CD4-positive, alpha-beta T cell treated with Interferon alpha-2 for 1 hour (primary cell): ENCODE measurements at regions not wholly inside any gene's neighbourhood (a gene's known extent, or its start where the extent isn't known, plus 50 kb on each side); places are given as distances from the start of the nearest gene placed in this dataset.

Source experiments
- DNase-seq, 2 donors: peaks; one replicate each; pipeline ENCODE4 v3.0.0-alpha.2; 2020 to 2022

DNA sequence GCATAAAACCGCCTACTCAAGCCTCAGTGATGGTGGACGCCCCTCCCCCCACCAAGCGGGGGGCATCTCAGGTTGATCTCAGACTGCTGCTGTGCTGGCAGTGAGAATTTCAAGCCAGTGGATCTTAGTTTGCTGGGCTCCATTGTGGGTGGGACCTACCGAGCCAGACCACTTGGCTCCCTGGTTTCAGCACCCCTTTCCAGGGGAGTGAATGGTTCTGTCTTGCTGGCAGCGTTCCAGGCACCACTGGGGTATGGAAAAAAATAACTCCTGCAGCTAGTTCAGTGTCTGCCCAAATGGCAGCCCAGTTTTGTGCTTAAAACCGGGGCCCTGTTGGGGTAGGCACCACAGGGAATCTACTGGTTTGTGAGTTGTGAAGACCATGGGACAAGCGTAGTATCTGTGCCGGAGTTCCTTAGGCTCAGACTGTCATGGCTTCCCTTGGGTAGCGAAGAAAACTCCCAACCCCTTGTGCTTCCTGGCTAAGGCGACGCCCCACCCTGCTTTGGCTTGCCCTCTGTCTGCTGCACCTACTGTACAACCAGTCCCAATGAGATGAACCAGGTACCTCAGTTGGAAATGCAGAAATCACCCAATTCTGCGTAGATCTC, 1334.5 kb upstream of the ADGRB3 start:
- no peak for DNase-seq

DNA sequence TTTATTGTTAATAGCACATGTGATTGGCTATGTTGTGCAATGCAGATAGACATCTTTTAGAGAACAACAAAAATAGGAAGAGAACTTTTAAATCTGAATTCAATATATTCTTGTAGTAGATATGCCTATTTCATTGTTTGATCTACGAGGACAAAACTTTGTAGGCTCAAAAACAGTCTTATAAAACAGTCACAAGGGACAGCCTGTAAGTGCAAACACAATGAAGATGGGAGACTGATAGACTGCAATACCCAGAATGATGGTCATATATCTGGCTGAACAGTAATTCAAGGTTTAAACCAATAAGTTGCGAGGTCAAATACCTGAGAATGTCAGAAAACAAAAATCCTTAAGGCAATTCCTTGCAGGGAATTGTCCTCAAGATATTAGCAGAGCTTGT, 1342.9 kb upstream of the ADGRB3 start:
- DNase-seq: no peak

DNA sequence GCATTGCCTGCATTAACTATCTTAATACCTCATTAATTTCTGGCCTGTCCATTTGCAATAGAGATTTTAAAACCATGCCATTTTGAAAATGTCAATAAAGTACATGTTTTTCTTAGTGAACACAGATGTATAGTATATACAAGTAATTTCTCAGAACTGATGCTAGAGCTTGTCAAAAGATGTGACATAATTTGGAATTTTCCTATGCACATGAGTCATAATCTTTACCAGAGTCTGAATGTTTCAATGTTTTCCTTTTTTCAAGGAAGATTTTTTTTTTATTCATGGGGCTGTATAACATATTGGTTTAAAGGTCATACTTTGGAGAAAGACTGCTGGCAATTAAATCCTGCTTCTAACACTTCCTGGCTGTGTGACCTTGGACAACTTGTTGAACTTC, 1347.5 kb upstream of the ADGRB3 start:
- DNase-seq: no peak

DNA sequence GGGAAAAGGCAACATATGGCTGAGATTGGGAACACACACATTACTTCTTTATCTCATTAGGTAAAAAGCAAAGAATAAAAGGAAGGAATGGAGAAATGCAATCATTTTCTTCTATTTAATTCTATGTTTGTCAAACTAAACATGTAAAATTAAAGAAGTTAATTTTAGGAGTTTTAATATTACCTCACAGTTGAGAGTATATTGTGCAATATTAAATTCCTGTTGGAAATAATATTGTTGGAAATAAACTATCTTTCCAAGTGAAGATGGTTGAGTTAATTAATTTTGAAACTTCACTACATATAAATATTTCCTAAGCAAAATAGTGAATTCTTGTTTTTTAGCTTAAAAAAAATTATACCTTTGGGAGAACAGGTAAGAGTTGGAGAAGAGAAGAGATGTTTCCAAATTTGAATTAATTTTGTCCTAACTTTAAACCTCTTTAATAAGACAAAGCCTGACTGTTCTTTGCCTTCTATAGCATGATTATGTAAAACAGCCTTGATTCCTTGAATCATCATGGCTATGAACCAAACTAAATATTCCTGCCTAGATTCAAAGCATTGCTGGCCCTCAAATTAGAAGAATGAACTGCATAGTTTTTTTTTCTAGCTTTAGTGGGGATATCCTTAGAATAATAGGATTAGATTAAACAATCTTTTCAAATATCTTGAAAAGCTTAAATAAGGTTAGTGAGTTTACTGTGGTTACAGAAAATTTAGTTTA, 1349.1 kb upstream of the ADGRB3 start:
- DNase-seq: no peak

DNA sequence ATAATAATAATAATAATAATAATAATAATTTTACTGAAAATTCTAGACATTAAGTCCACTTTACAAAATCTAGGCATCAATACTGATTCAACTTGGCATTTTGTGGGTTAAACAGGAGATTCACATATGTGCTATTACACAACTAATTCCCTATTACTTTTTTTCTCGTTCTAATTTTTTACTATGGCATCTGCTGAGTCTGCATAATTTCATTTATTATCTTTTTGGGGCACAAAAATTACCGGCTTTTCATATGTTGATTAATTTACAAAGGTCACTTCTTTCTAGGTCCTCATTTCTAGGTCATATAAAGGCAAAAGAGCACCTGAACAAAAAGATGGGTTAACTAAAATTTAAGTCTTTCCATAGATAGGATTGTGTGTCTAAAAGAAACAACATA, 1357.8 kb upstream of the ADGRB3 start:
- no peak for DNase-seq

DNA sequence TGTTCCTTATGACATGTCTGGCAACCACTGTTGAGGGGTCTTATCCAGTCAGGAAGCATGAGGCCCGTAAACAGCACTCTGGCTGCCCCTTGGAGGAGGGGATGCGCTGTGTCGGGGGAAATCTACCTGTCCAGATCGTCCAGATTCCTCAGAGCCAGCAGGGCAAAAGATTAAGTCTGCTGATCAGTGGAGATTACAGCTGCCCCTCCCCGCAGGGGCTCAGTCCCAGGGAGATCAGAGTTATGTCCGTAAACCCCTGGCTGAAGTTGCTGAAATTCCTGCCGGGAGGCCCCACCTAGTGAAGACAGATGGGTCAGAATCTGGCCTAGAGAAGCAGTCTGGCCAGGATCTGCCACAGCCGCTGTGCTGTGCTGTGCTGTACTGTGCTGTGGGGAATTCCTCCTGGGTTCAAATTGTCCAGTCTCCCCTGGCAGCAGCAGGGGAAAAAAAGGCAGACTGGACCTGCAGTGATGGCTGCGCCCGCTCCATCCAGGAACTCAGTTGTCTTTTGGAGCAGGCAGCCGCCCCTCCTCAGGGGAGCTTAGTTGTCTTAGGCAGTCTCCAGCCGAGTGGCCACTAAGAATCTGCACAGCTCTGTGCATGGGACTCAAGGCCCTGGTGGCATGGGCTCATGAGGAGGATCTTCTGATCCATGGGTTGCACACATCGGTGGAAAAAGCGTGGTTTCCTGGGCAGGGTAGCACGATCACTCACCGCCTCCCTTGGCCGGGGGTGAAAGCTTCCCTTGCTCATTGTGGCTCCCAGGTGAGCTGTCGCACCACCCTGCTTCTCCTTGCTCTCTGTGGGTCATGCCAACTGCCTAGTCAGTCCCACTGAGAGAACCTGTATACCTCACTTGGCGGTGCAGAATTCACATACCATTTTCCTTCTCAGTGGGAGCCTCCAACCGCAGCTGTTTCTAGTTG, 1368.8 kb upstream of the ADGRB3 start:
- no peak for DNase-seq

DNA sequence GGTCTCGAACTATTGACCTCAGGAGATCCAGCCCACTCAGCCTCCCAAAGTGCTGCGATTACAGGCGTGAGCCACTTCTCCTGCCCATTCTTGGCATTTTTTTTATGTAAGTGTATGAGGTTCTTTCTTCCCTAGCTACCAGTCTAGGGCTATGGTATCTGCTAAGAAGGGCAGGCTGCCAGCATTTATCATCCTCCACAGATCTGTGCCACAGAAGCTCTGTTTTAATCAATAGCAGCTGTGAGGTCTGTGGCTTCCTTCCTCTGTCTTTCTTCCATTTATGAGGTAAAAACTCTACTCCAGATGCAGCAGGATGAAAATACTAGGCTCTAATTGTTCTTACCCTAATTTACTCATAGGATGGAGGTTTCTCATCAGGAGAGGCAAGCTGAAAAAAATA, 1382.4 kb upstream of the ADGRB3 start:
- no peak for DNase-seq

DNA sequence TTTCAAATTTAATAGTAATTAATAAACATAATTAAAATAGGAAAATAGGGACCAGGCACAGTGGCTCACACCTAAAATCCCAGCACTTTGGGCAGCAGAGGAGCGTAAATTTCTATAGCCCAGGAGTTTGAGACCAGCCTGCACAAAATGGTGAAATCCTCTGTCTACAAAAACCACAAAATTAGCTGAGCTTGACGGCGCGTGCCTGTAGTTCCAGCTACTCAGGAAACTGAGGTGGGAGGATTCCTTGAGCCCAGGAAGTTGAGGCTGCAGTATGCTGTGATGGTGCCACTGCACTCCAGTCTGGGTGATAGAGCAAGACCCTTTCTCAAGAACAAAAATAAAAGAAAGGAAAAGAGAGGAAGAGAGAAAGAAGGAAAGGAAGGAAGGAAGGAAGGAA, 1387.0 kb upstream of the ADGRB3 start:
- no peak for DNase-seq

DNA sequence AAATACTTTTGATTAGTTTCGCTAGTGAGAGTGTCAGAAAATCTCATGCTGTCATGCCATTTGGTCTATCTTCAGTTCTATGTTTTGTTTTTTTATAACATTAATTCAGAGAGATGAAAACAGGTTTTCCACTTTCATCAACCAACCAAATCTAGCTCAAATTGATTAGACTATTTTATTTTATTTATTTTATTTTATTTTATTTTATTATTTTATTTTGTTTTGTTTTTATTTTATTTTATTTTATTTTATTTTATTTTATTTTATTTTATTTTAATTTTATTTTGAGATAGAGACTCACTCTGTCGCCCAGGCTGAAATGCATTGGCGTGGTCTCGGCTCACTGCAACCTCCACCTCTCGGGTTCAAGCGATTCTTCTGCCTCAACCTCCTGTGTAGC, 1391.0 kb upstream of the ADGRB3 start:
- no peak for DNase-seq

DNA sequence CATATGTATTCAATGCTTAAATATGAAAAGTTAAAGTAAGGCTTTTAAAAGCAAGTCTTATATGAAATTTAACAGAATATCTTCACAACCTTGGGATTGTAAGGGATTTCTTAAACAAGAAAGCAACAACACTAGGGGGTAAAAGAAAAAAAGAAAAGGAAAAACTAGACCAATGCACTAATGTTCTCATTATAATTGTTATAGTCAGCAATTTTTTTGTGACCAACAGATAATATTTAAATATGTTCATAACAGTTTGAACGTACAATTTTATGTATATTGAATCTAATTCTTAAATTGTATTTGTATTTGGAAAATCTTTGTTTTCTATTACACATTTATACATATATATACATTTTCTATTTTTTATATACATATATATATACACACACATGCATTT, 1397.8 kb upstream of the ADGRB3 start:
- DNase-seq: no peak

DNA sequence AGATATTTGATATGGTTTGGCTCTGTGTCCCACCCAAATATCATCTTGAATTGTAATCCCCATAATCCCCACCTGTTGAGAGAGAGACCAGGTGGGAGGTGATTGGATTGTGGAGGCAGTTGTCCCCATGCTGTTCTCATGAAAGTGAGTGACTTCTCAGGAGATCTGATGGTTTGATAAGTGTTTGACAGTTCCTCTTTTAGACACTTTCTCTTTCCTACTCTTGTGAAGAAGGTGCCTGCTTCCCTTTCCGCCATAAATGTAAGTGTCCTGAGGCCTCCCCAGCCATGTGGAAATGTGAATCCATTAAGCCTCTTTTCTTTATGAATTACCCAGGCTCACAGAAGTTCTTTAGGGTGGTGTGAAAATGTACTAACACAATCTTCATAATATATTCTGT, 1404.0 kb upstream of the ADGRB3 start:
- no peak for DNase-seq

DNA sequence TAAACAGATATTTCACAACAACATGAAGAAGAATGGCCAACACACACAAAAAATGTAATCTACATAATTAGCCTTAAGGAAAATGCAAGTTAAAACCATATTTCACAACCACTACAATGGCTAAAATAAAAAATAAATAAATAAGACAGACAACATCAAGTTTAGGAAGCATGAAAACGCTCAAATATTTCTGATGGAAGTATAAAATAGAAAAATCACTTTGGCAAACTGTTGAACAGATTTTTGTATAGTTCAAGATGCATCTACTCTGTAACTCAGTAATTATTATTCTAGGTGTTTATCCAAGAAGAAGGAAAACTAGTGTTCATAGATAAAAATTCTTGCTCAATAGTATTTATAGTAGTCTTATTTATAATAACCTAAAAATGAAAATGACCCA, 1410.1 kb upstream of the ADGRB3 start:
- no peak for DNase-seq

DNA sequence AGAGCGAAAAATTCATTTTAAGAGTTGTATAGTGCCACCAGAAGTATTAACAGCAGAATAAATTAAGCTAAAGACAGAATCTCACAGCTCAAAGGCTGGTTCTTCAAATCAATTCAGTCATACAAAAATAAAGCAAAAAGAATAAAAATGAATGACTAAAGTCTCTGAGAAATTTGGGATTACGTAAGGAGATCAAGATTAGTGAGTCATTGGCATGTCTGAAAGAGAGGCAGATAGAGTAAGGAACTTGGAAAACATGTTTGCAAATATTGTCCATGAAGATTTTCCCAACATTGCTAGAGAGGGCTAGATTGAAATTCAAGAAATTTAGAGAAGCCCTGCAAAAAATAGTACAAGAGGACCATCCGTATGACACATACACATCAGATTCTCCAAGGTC, 1413.9 kb upstream of the ADGRB3 start:
- DNase-seq: no peak

DNA sequence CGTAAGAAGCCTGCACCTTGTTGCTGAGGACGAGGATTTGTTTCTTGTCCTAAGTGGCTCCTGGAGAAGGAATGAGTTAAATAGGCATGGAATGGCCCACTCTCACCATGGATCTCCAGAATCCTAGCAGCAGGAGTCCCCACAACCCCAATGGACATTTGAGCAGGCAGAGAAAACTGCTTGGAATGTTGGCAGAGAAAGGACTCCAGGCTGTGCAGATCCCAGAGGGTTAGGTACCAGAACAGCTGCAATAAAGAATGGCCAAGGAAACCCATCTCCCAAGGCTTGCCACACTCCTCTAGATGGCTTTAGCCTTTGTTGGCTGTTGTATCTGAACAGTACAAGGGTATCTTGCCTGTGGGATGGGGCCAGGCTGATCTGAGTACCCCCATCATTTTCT, 1415.7 kb upstream of the ADGRB3 start:
- no peak for DNase-seq

DNA sequence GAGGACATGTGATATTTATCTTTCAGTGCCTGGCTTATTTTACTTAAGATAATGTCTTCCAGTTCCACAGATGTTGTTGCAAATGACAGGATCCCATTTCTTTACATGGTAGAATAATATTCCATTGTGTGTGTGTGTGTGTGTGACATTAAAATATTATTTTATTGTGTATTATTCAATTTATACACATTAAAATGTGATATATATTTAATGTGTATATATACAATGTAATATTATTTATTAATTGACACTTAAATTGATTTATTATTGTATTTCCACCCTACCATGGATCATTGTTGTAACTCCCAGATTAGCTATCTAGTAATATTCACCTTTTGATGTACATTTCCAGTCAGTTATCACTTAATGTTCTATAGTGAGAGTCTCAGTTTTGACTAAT, 1422.5 kb upstream of the ADGRB3 start:
- no peak for DNase-seq

DNA sequence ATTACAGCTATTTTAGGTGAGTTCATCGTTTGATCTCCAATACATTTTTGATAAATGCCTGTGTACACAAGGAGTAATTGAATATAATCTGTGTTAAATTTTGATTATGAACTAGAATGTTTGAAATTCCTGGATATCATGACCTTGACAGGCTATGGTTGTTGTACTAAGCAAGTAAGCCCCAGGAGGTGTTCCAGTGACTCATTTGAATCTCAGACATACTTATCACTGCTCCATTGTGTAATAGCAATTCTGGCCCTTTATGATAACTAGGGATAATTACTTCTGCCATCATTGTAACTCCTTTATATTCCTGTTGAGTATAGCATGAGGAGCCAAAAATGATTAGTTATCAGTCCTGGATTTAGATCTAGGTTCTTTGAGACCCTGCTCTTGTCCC, 1424.6 kb upstream of the ADGRB3 start:
- no peak for DNase-seq

DNA sequence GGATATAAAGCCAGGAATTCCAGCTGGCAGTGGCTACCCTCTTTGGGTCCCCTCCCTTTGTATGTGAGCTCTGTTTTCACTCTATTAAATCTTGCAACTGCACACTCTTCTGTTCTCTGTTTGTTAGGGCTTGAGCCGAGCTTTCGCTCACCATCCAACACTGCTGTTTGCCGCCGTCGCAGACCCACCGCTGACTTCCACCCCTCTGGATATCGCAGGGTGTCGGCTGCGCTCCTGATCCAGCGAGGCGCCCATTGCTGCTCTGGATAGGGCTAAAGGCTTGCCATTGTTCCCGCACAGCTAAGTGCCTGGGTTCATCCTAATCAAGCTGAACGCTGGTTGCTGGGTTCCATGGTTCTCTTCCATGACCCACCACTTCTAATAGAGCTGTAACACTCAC, 1433.5 kb upstream of the ADGRB3 start:
- DNase-seq: no peak

DNA sequence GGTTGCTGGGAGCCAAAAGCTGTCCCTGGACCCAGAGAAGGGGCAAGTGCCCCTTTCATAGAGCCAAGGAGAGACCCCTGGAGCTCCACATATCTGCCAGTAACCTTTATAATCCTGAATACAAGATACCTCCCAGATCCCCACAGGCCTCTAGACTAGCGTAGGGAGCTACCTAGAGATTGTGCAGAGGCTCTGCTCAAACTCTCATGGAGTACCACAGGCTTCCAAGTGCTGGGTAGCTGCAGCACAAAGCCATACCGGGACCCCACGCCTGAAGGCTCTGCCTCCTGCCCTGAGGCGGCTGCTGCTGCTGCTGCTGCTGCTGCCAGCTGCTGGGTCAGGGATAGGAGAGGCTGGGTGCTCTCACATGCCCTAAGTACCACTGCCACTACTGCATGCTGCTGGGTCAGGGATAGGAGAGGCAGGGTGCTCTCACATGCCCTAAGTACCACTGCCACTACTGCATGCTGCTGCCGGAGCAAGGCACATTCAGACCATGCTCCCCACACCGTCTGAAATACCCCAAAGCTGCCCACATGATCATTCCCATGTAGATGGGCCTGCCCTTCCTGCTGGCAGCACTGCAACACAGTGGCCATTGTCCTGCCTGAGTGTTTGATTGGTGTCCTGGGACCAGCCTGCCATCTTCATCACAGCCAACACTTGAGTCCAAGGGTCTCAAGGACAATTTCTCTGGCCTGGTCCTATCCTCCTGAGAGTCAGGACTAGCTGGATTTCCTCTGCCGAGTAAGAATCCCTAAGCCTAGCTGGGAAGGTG, 1434.3 kb upstream of the ADGRB3 start:
- no peak for DNase-seq

DNA sequence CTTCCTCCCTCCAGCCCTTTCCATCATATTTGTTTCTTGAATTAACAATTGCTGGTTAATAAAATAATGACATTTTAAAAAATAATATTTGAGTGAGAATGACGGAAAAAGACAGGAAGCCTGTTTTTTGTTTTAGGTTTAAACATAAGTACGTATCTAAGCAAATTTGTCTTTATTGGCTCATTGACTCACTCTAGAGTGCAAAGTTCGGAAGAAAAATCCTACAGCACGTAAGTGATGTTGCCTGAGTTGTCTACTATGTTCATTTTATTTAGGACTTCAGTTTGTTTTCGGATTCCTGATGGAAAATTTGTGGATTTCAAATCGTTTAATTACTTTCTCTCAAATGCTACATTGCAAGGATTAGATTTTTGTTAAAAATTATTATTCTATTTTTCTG, 1435.7 kb upstream of the ADGRB3 start:
- no peak for DNase-seq

DNA sequence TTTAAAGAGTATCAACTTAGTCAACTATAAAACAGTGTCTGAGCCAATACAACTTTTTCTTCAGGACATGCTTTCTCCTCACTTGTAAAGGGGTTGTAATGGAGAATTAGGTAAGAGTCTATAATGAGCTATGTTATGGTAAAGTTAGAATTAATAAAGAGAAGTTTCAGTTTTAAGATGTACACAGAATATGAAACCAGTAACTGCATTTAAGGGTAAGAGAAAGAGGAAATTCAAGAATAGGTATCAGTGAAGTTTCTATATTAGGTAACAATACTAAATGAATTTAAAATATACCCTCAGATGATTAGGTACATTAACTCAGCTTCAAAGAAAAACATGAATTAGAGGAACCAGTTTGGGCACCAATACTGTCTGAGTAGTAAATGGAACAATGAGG, 1444.3 kb upstream of the ADGRB3 start:
- no peak for DNase-seq

DNA sequence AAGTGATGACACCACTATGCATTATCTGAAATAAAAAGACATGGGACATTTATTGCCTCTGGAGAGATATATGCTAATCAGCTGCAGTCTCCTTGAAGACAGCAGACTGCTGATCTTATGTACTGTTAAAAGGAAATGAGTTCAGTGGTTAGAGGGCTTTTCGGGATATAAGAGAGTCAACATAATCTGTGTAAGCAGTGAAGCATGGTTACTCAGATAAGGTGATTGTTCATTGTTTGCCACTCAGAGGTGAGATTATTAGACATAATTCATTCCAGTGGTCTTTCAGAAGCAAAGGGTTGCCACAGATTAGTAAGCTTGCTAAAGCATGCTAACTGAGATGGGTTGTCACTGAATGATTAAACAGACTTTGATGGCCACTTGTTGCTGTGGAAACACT, 1450.7 kb upstream of the ADGRB3 start:
- DNase-seq: no peak

DNA sequence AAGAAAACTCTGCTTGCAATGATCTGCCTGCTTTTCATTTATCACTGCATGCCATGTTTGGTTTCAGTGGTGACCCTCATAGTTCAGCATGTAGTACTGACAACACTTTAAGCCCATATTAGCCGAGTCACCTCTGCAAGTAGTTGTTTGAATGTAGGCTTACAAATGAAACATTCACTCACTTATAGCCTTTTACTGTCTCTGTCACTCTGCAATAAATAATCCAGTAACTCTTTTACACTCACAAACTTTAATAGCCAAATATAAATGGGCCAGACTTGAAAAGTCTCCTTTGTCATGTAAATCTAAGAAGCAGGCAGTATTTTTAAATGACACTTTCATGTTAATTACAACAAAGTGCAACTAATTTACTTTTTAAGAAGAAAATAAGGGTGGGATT, 1460.0 kb upstream of the ADGRB3 start:
- DNase-seq: no peak

DNA sequence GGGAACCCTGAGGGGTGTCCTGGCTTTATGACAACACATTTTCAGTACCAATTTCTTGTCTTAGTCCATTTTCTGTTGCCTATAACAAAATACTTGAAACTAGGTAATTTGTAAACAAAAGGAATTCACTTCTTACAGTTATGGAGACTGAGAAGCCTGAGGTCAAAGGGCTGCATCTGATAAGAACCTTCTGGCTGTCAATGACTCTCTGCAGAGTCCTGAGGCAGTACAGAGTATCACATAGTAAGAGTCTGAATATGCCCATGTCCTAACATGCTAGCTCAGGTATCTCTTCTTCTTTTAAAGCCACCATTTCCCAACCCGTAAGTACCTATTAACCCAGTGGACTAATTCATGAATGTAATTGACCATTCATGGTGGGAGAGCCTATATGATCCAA, 1458.6 kb upstream of the EYS start:
- DNase-seq: no peak
